ENCODE measurements at regions not wholly inside any gene's neighbourhood (a gene's known extent, or its start where the extent isn't known, plus 50 kb on each side); places are given as distances from the start of the nearest gene placed in this dataset.
A peak's percentile ranks its signal among the peaks of the same experiment; 100 is the strongest.
"Not testable (repeated sequence)": the region's sequence is repeated elsewhere in the genome, so short reads cannot be mapped to it uniquely, and the experiment has no call there.

DNA sequence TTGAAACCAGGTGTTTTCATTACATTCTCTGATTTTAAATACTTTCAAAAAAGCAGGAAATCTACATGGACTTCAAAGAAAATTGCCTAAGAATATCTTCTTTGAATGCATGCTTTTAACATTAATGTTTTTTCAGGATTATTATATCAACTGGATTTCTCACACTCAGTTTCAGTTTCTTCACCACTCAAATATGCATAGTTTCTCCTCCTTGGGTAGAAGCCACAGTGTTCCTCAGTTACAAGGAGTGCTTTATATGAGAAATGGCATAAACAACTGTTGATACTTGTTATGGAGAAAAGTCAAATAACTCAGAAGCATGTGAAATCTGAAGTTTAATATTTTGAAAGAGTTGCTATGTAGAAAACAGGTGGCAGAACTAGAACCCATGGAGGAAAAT, 196.9 kb downstream of the DMRTA1 start:
- in situ Hi-C loops (cut with HindIII; ENCODE audit: low pct_unique_long_range_greater_than_20kb, low sequenced_read_pairs), result no loop called here
- DNase-seq (ENCODE audit: low read depth), result no peak

DNA sequence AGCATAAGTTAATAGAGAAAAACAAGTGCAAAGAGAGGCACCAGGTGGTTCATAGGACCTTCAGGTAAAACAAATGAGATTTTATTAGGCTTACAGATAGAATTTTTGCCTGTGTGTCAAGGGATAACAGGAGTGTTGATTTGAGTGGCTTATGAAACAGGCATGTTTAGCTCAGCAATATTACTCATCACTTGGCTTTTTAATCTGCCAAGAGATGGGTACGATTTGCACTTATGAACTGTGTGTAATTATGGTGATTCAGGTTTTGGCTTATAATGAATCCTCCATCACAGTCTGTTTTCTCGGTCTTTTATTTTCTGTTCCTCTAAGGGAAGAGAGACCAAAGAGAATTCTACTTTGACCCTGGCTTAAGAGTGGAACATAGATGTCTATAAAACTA, 199.3 kb downstream of the DMRTA1 start:
- DNase-seq (ENCODE audit: low read depth), result no peak
- in situ Hi-C loops (cut with HindIII; ENCODE audit: low pct_unique_long_range_greater_than_20kb, low sequenced_read_pairs), result no loop called here

DNA sequence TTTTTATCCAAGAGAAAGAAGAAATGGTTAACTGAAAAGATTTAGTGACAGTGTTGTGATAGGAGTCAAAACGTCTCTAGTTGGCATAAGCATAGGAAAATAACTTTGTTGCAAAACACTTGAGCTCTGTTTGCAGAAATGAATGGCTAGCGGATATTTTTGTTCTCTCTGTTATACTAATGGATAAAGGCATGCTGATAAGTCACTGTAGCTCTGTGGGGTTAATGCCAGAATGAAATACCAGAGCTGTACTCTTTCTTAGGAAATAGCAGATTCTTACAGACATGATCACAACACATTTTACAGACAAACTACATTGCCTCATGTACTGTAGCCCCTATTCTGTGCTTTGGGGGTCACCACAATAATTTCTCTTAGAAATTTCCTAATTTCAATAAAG, 202.8 kb downstream of the DMRTA1 start:
- in situ Hi-C loops (cut with HindIII; ENCODE audit: low pct_unique_long_range_greater_than_20kb, low sequenced_read_pairs), result no loop called here
- no peak for DNase-seq (ENCODE audit: low read depth)

DNA sequence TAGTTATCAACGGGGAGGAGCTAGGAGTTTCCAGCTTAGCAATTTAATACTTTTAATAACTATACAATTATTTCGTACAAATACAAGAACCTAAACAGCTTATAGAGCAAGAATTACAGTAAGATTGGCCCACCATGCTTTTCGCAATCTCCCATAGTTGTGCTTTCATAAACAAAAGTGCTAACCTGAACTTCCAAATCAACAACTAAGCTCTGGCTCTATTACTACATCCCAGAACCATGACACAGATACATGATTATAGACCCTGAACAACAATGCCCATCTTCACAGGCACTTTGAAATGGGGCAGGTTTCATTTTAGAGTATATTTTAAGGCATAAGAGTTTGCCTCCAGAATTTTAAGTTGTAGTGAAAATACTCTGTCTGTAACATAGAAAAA, 203.5 kb downstream of the DMRTA1 start:
- no peak for DNase-seq (ENCODE audit: low read depth)
- in situ Hi-C loops (cut with HindIII; ENCODE audit: low pct_unique_long_range_greater_than_20kb, low sequenced_read_pairs), result no loop called here

DNA sequence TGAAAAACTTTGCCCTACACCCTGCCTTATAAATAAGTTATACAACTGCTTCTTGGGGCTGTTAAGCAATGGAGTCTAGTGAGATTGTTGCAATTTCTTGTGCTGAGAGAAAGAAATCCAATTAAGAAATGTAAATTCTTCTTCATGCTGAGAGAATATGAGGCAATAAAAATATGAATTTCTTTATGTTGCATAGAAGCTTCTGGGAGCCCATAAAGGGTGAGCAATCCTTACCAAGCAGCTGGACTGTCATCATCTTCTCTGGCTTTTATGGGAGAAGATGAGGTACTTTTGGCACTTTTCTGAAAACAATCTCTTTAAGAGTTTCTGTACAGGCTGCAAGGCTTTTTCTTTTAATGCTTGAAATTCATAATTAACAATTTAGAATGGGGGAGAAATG, 204.3 kb downstream of the DMRTA1 start:
- in situ Hi-C loops (cut with HindIII; ENCODE audit: low pct_unique_long_range_greater_than_20kb, low sequenced_read_pairs), result no loop called here
- no peak for DNase-seq (ENCODE audit: low read depth)

DNA sequence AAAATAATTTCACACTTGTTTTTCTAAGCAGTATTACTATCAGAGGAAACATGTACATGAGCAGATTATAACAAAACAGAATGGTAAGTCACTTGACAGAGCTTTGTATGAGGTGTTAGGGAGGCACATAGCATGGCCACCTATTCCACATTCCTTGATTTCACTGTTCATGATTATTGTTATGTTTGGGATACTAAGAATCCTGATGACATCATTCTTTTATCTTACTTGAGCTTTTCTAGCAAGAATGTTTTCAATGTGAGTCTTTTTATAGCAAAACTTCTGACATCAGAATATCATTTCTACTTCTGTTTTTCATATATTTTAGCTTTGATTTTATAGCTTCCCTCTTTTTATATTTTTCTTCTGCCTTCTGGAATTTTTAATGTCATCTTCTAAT, 208.2 kb downstream of the DMRTA1 start:
- in situ Hi-C loops (cut with HindIII; ENCODE audit: low pct_unique_long_range_greater_than_20kb, low sequenced_read_pairs), result no loop called here
- no peak for DNase-seq (ENCODE audit: low read depth)

DNA sequence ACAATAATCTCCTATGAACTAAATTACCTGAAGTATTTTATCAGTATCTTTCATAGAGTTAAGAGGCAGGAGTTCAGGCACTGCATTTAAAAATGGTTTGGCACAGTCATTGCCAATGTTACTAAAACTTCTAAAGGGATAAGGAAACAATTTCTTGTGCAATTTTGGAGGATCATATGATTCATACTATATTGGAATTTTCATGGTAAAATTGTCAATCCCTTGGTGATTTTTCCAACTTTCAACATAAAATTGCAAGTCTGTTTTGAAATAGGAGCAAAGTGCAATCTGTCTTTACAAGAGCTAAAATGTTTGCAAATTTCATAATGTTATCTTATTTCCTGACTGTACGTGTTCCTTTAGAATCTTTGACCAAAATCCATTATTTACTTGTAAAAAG, 211.1 kb downstream of the DMRTA1 start:
- in situ Hi-C loops (cut with HindIII; ENCODE audit: low pct_unique_long_range_greater_than_20kb, low sequenced_read_pairs), result no loop called here
- no peak for DNase-seq (ENCODE audit: low read depth)

DNA sequence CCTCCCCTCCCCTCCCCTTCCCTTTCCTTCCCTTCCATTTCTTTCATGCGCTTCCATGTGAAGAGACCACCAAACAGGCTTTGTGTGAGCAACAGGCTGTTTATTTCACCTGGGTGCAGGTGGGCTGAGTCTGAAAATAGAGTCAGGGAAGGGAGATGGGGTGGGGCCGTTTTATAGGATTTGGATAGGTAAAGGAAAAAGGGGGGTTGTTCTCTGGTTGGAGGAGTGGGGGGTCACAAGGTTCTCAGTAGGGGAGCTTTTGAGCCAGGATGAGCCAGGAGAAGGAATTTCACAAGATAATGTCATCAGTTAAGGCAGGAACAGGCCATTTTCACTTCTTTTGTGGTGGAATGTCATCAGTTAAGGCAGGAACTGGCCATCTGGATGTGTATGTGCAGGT, 211.9 kb downstream of the DMRTA1 start:
- in situ Hi-C loops (cut with HindIII; ENCODE audit: low pct_unique_long_range_greater_than_20kb, low sequenced_read_pairs); DNase-seq (ENCODE audit: low read depth): not testable (repeated sequence)

DNA sequence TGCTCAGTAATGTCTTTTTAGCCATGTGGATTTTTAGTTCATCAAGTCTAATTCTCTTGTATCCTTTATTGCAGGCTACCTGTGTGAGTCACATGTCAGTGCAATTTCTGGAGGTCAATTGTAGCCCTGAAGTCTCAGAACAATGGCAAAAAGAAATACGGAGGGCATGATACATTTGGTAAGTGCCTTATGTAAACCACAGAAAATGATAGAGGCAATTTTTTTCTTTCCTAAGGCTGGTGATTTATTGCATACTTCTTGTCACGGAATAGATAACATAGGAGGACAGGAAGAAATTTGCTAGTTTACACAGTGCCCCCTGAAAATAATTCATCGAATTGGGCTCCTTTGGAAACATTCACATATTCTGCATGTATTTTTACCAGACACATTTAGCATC, 235.9 kb downstream of the DMRTA1 start:
- in situ Hi-C loops (cut with HindIII; ENCODE audit: low pct_unique_long_range_greater_than_20kb, low sequenced_read_pairs), result no loop called here
- DNase-seq (ENCODE audit: low read depth), result no peak

DNA sequence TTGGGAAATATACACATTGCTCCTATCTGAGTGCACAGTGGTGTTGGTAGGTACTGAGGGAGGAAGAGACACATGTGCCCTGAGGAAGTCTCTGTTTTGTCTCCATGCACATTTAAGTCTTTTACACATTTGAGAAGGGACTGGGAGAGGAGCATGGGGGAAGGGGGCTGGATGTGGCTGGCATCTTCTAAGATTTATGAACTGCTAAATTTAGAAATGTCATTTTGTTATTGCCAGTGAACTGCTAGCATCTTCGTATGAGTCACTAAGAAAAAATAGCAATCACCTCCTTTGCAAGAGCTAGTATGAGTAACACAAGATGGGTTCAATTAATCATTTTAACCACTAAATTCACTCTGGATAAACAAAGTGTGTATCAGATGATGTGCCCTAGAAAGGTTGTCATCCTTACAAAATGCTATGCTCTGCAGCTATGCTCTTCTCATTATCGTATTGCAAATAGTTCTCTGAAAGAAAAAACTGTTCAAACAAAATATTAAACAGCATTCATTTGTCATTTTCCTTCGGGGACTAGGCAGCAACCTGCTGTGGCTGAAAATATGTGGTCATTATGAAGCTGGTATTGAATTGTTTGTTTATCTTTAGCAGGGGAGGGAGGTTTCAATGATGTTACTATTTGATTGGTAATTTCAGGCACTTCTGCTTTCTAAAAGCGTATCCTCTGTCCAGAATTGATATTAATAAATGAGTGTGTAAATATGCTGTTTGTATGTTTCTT, 236.5 kb downstream of the DMRTA1 start:
- peak; percentile 77 for DNase-seq (ENCODE audit: low read depth)
- in situ Hi-C loops (cut with HindIII; ENCODE audit: low pct_unique_long_range_greater_than_20kb, low sequenced_read_pairs), result no loop called here

DNA sequence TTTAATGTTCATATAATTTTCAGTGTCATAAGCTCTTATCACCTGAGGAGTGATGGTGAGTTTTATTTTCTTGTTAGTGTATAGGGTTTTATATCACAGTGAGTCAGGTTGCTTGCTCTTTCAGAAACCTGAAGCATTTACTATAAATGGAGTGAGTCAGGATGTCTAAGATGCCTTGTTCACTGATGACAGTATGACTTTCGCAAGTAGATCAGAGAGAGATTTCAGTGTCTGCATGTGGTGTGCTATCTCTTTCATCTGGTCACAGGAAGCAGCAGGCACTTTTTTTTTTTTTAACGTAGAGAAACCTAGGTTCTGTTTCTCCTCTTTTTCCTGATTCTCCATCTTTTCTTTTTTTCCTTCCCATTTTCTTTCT, 237.1 kb downstream of the DMRTA1 start:
- peak; percentile 59 for DNase-seq (ENCODE audit: low read depth)
- in situ Hi-C loops (cut with HindIII; ENCODE audit: low pct_unique_long_range_greater_than_20kb, low sequenced_read_pairs), result no loop called here

DNA sequence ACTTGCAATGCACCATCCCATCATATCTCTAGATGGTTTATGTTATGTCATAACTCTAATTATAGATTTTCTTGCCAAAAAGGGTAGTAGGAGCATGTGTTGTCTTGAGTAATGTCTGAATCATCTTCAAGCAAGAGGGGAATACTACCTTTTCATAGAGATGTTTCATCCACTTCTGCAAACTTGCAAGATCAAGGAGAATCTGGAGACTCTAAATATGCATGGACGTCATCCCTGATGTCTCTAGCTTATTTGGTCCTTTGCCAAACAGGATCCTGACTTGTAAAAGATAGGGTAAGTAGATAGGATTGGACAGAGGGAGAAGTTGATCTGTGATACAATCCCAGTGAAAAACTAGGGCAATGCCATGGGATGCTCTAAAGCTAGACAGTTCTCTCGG, 246.5 kb downstream of the DMRTA1 start:
- DNase-seq (ENCODE audit: low read depth), result no peak
- in situ Hi-C loops (cut with HindIII; ENCODE audit: low pct_unique_long_range_greater_than_20kb, low sequenced_read_pairs), result no loop called here

DNA sequence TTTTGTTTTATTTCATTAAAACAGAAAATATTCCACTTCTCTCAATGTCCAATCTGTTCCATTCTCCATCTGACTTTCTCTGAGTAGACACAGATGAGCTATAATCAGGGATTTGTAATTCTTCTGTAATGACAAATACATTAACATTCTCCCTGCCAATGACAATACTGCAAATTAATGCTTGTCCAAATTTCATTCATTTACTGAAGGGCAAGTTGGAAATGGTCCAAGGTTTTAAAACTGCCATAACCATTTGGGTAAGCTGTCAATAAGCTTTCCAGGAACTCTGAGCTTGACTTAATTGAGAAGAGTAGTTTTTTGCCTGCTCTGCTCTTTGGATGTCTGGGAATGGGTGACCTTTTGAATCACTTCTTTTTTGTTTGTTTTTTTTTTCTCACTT, 253.5 kb downstream of the DMRTA1 start:
- no peak for DNase-seq (ENCODE audit: low read depth)
- in situ Hi-C loops (cut with HindIII; ENCODE audit: low pct_unique_long_range_greater_than_20kb, low sequenced_read_pairs), result no loop called here

DNA sequence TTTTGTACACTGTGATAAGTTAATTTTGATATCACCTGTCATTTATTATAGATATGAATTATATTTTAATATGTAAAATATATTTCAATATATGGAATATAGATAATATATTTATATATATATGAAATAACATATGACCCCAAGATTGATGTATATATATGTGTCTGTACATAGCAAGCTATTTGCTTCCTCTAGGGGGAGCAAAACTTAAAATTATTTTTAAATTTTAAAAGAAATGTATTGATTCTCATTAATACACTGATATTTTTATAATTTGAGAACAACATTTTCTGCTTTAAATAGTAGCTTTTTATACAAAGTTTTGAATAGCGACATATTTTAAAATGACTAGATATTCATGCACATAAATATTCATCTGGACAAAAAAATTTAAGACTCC, 272.0 kb downstream of the DMRTA1 start:
- in situ Hi-C loops (cut with HindIII; ENCODE audit: low pct_unique_long_range_greater_than_20kb, low sequenced_read_pairs), result no loop called here
- DNase-seq (ENCODE audit: low read depth), result no peak

DNA sequence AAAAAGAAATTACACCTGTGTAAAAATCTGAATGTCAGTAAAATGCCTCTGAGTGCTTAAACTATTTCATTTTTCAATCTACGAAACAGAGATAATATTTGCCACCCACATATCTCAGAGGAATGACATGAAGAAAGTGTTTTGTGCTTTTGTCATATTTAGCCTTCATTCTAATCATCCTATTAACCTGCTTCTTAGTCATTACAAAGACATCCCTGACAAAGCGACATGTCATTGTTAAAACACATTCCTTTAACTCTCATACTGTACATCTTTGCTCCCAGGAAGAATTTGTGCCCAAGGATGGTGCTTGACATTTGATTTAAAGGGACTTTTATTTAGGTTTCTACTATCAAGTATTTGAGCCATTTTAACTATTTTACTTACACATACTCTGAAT, 275.9 kb downstream of the DMRTA1 start:
- DNase-seq (ENCODE audit: low read depth), result no peak
- in situ Hi-C loops (cut with HindIII; ENCODE audit: low pct_unique_long_range_greater_than_20kb, low sequenced_read_pairs), result no loop called here

DNA sequence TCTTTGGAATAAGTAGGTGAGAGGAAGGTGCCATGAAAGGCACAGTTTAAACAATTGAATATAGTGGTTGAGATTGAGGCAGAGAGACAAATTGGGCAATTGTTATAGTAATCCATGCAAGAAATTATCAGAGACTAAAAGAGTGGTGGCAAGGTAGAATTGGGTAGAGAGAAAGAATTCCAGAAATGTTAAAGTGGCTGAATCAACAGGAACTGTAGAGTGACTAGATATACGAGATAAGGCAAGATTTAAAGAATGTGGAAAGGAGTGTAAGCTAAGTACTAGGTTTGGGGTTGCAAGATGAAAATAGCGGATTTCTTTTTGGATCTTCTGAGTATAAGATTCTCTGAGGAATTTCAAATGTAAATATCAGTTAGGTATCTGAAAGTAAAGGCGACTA, 285.2 kb downstream of the DMRTA1 start:
- in situ Hi-C loops (cut with HindIII; ENCODE audit: low pct_unique_long_range_greater_than_20kb, low sequenced_read_pairs), result no loop called here
- DNase-seq (ENCODE audit: low read depth), result no peak

DNA sequence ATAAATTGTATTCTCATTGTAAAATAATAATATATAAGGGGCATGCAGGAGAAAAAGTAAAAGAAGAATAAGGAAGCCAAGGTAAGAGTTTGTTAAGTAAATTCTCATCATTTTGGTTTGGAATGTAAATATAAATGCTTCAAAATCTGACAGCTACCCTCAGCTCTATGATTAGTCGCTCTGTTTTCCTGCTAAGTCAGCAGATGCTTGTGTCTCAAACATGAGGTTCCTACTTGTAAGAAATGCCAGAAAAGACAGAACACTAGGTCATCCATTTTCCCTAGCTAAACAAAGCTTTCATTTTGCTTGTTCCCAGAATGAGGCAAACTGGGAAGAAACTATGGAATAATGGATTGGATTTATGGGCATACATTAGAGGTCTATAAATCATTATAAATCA, 293.1 kb downstream of the DMRTA1 start:
- in situ Hi-C loops (cut with HindIII; ENCODE audit: low pct_unique_long_range_greater_than_20kb, low sequenced_read_pairs), result no loop called here
- DNase-seq (ENCODE audit: low read depth), result no peak

DNA sequence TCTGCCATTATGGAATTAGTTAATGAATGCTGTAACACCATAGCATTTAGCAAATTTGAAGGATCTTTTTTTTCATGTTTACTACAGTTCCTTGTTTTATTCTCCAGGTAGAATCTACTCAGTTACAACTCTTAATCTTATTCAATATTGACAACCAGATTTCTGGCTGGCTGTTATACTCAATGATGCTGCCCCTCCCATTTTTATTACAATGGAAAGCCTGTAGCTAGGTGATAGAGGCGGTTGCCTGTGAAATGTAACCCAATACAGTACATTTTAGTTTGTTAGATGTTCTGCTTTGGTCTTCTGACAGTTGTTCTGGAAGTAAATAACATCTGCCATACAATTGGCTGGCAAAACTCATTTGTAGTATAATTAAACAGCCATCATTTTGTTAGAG, 294.2 kb downstream of the DMRTA1 start:
- no peak for DNase-seq (ENCODE audit: low read depth)
- in situ Hi-C loops (cut with HindIII; ENCODE audit: low pct_unique_long_range_greater_than_20kb, low sequenced_read_pairs), result no loop called here

DNA sequence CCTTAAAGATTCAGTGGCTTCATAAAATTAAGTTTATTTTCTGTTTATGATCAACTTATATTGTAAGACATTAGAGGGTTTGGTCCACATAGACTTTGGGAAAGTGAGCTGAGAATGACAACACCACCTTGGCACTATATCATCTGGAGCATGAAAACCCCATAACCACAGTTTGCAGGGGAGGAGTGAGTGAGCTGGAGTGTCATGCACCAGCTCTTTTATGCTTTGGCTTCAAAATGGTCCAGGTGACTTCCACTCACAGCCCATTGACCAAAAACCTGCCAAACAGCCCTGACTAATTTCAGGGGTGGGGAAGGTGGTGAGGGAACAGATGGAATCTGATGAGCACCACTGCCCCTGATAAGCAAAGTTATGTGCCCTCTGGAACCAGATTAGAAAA, 295.8 kb downstream of the DMRTA1 start:
- DNase-seq (ENCODE audit: low read depth), result no peak

DNA sequence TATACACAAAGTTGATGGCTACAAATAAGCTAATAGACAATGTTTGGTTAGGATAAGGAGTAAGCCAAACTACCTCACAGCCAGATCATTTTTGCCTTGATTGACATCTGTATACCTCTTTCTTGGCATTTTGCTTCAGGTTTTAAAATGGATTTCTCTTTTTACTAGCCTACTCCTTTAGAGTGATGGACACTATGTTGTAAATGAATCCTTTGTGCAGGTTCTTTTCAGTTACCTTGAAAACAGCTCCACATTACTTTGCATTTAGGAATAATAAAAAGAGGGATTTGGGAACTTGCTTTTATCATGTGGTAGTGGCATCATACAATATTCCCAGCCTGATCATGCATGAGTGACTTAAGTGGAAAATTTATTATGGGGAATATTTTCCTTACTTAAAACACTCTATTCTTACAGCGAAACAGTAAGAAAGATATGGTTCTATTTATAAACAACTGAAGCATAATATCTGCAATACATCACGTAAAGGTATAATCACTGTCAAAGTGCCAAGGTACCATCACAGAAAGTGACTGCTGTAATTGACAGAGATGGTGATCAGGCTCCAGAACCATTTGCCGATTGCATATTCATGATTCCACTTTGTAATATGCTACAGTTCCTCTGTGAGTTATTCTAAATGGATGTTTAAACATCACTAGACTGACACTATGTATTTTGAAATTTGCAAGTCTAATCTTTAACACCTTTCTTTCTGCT, 327.0 kb downstream of the DMRTA1 start:
- no peak for DNase-seq (ENCODE audit: low read depth)
- in situ Hi-C loops (cut with HindIII; ENCODE audit: low pct_unique_long_range_greater_than_20kb, low sequenced_read_pairs), result no loop called here

More for the DNA sequence above, 295.8 kb downstream of the DMRTA1 start:
- in situ Hi-C loops (cut with HindIII; ENCODE audit: low pct_unique_long_range_greater_than_20kb, low sequenced_read_pairs), result no loop called here
